ENCODE measurements at regions not wholly inside any gene's neighbourhood (a gene's known extent, or its start where the extent isn't known, plus 50 kb on each side); places are given as distances from the start of the nearest gene placed in this dataset.
"Not testable (repeated sequence)": the region's sequence is repeated elsewhere in the genome, so short reads cannot be mapped to it uniquely, and the experiment has no call there.

GRCh38 chr11:42841556-42841955 is 470.2 kb upstream of the API5 start:
- no peak for TF ChIP-seq CTCF (IDR thresholded peaks at IDR 0.05; ENCODE audit: control insufficient read depth, extremely low read depth, insufficient read depth)
- no peak overlapping the region for H3K4me3 ChIP-seq (ENCODE audit: low read depth, low read length)
- DNase-seq (ENCODE audit: low read depth) = no peak

GRCh38 chr11:42849362-42849761 is 462.4 kb upstream of the API5 start:
- no peak overlapping the region for H3K4me3 ChIP-seq (ENCODE audit: low read depth, low read length)
- DNase-seq (ENCODE audit: low read depth) = no peak
- no peak for TF ChIP-seq CTCF (IDR thresholded peaks at IDR 0.05; ENCODE audit: control insufficient read depth, extremely low read depth, insufficient read depth)

- no peak for TF ChIP-seq CTCF (IDR thresholded peaks at IDR 0.05; ENCODE audit: control insufficient read depth, extremely low read depth, insufficient read depth)
- DNase-seq (ENCODE audit: low read depth) = no peak
- H3K4me3 ChIP-seq (ENCODE audit: low read depth, low read length) = no peak overlapping the region
Measured at GRCh38 chr11:42857344-42857743, 454.5 kb upstream of the API5 start.

- peak; percentile 3 for DNase-seq (ENCODE audit: low read depth)
- no peak for TF ChIP-seq CTCF (IDR thresholded peaks at IDR 0.05; ENCODE audit: control insufficient read depth, extremely low read depth, insufficient read depth)
- no peak overlapping the region for H3K4me3 ChIP-seq (ENCODE audit: low read depth, low read length)
Measured at GRCh38 chr11:42870480-42870879, 441.3 kb upstream of the API5 start.

- H3K4me3 ChIP-seq (ENCODE audit: low read depth, low read length); DNase-seq (ENCODE audit: low read depth): not testable (repeated sequence)
Measured at GRCh38 chr11:42873800-42874405, 437.9 kb upstream of the API5 start.

GRCh38 chr11:42881335-42881734 is 430.5 kb upstream of the API5 start:
- H3K4me3 ChIP-seq (ENCODE audit: low read depth, low read length); DNase-seq (ENCODE audit: low read depth): not testable (repeated sequence)

GRCh38 chr11:42890773-42891172 is 421.0 kb upstream of the API5 start:
- no peak for DNase-seq (ENCODE audit: low read depth)
- no peak overlapping the region for H3K4me3 ChIP-seq (ENCODE audit: low read depth, low read length)
- TF ChIP-seq CTCF (IDR thresholded peaks at IDR 0.05; ENCODE audit: control insufficient read depth, extremely low read depth, insufficient read depth) = no peak

GRCh38 chr11:42901084-42901483 is 410.7 kb upstream of the API5 start:
- no peak overlapping the region for H3K4me3 ChIP-seq (ENCODE audit: low read depth, low read length)
- TF ChIP-seq CTCF (IDR thresholded peaks at IDR 0.05; ENCODE audit: control insufficient read depth, extremely low read depth, insufficient read depth) = no peak
- DNase-seq (ENCODE audit: low read depth) = no peak
